IMR-90 (cell line): ENCODE measurements at regions not wholly inside any gene's neighbourhood (a gene's known extent, or its start where the extent isn't known, plus 50 kb on each side); places are given as distances from the start of the nearest gene placed in this dataset.

Experiments used
- ATAC-seq: fragments of 200-7000 bp; cut with Tn5 transposase; 2 replicates; pipeline ENCODE4 v1.9.1; 2020; ENCODE audit warnings: low read depth, mild to moderate bottlenecking, moderate library complexity
- BruUV-seq: library from RNA; stranded (reverse); fragments of 400-500 nt; replicated peaks from 2 replicates; lab custom pipeline; 2021; lab: Mats Ljungman, UMichigan
- CTCF ChIA-PET: fragments of 300-600 bp; formaldehyde crosslinking; extraction: SDS; loops from one replicate; lab custom pipeline; 2021; ENCODE audit warnings: antibody characterized with exemption; lab: Yijun Ruan, JAX
- POLR2A ChIA-PET: fragments of 300-600 bp; sonication (Branson Sonifier 250); formaldehyde crosslinking; loops from one replicate; lab custom pipeline; 2022; ENCODE audit warnings: antibody characterized with exemption; ENCODE audit not compliant: unreplicated experiment; lab: Charles Lee
- DNase-seq: peaks from one replicate; pipeline ENCODE4 v3.0.0; 2013
- H2AFZ ChIP-seq: replicated peaks from 2 replicates; pipeline ENCODE3; 2013; ENCODE audit warnings: low read length, mild to moderate bottlenecking; ENCODE audit not compliant: poor library complexity
- H2AK5ac ChIP-seq: 2 replicates; pipeline ENCODE4 v1.6.1; 2013; ENCODE audit warnings: low read depth, low read length, inconsistent platforms
- H2AK9ac ChIP-seq: replicated peaks from 2 replicates; pipeline ENCODE3; 2013; ENCODE audit warnings: mild to moderate bottlenecking, low read depth, low read length, moderate library complexity; ENCODE audit not compliant: poor library complexity
- H2BK120ac ChIP-seq: 2 replicates; pipeline ENCODE4 v1.6.1; 2013; ENCODE audit warnings: low read depth, low read length, inconsistent platforms
- H2BK15ac ChIP-seq: 3 replicates; pipeline ENCODE4 v1.6.1; 2013; ENCODE audit warnings: low read depth, low read length, inconsistent platforms
- H2BK20ac ChIP-seq: 2 replicates; pipeline ENCODE4 v1.6.1; 2013; ENCODE audit warnings: low read depth, mild to moderate bottlenecking, inconsistent platforms, low read length, moderate library complexity
- H2BK5ac ChIP-seq: 2 replicates; pipeline ENCODE4 v1.6.1; 2013; ENCODE audit warnings: mild to moderate bottlenecking, low read depth, low read length, inconsistent platforms; ENCODE audit not compliant: poor library complexity, severe bottlenecking
- H3K14ac ChIP-seq: replicated peaks from 2 replicates; pipeline ENCODE4 v1.6.1; 2013; ENCODE audit warnings: low read depth, low read length, inconsistent platforms
- H3K18ac ChIP-seq: 2 replicates; pipeline ENCODE4 v1.6.1; 2013; ENCODE audit warnings: low read depth, low read length, control low read depth
- H3K23ac ChIP-seq: 2 replicates; pipeline ENCODE4 v1.6.1; 2013; ENCODE audit warnings: low read depth, low read length, inconsistent platforms
- H3K27ac ChIP-seq: 2 replicates; pipeline ENCODE4 v1.5.1; 2013; ENCODE audit warnings: mild to moderate bottlenecking, control low read depth, low read length; ENCODE audit not compliant: insufficient read depth
- H3K27me3 ChIP-seq: 2 replicates; pipeline ENCODE4 v1.6.1; 2013; ENCODE audit warnings: low read length; ENCODE audit not compliant: control insufficient read depth, insufficient read depth
- H3K36me3 ChIP-seq: 2 replicates; pipeline ENCODE4 v1.6.1; 2013; ENCODE audit warnings: low read length, mixed read lengths; ENCODE audit not compliant: control insufficient read depth, insufficient read depth
- H3K4ac ChIP-seq: 2 replicates; pipeline ENCODE4 v1.6.1; 2013; ENCODE audit warnings: low read depth, low read length, inconsistent platforms
- H3K4me1 ChIP-seq: 2 replicates; pipeline ENCODE4 v1.6.1; 2013; ENCODE audit warnings: low read length, mixed read lengths; ENCODE audit not compliant: control insufficient read depth, insufficient read depth
- H3K4me2 ChIP-seq: 2 replicates; pipeline ENCODE4 v1.6.1; 2013; ENCODE audit warnings: low read depth, mild to moderate bottlenecking, control low read depth, low read length, moderate library complexity
- H3K4me3 ChIP-seq: 2 replicates; pipeline ENCODE4 v1.5.1; 2013; ENCODE audit warnings: low read depth, mild to moderate bottlenecking, control low read depth, low read length, moderate library complexity; ENCODE audit not compliant: insufficient read depth
- H3K56ac ChIP-seq: 2 replicates; pipeline ENCODE4 v1.6.1; 2013; ENCODE audit warnings: low read length, inconsistent platforms; ENCODE audit not compliant: insufficient read depth; ENCODE audit errors: extremely low read depth
- H3K79me1 ChIP-seq, 2 experiments: 2 replicates each; pipeline ENCODE4 v1.6.1; 2013; ENCODE audit warnings: low read length in 2 of 2, inconsistent platforms in 1 of 2, low read depth in 1 of 2
- H3K9ac ChIP-seq: 2 replicates; pipeline ENCODE4 v1.6.1; 2013; ENCODE audit warnings: low read depth, low read length, control low read depth
- H3K9me1 ChIP-seq: 2 replicates; pipeline ENCODE4 v1.6.1; 2013; ENCODE audit warnings: low read length, inconsistent platforms; ENCODE audit not compliant: insufficient read depth
- H3K9me3 ChIP-seq: 2 replicates; pipeline ENCODE4 v1.6.1; 2013; ENCODE audit warnings: low read length; ENCODE audit not compliant: control insufficient read depth, insufficient read depth
- H4K20me1 ChIP-seq: 2 replicates; pipeline ENCODE4 v1.6.1; 2013; ENCODE audit warnings: low read length, inconsistent platforms; ENCODE audit not compliant: insufficient read depth
- H4K5ac ChIP-seq: 2 replicates; pipeline ENCODE4 v1.6.1; 2013; ENCODE audit warnings: mild to moderate bottlenecking, low read depth, low read length, control low read depth
- H4K8ac ChIP-seq, 2 experiments: 2 replicates each; pipeline ENCODE4 v1.6.1; 2013; ENCODE audit warnings: low read depth in 2 of 2, low read length in 2 of 2, control low read depth in 1 of 2, inconsistent platforms in 1 of 2
- H4K91ac ChIP-seq: 2 replicates; pipeline ENCODE4 v1.6.1; 2013; ENCODE audit warnings: low read depth, low read length, inconsistent platforms; ENCODE audit not compliant: insufficient read depth
- BHLHE40 ChIP-seq: fragments of 150-350 bp; IDR thresholded peaks from 2 replicates; pipeline ENCODE4 v1.6.1; 2016; ENCODE audit warnings: mild to moderate bottlenecking, low read depth, low read length
- CEBPB ChIP-seq: IDR thresholded peaks from 2 replicates; pipeline ENCODE4 v1.6.1; 2012; ENCODE audit warnings: low read depth, low read length, improper control_type of control experiment
- CHD1 ChIP-seq: IDR thresholded peaks from 2 replicates; pipeline ENCODE4 v1.6.1; 2012; ENCODE audit warnings: low read depth, low read length, improper control_type of control experiment
- CTCF ChIP-seq: conservative IDR thresholded peaks from 2 replicates; pipeline ENCODE4 v1.5.1; 2012; ENCODE audit warnings: mild to moderate bottlenecking, low read depth, low read length, improper control_type of control experiment
- ELK1 ChIP-seq: fragments of 150-350 bp; IDR thresholded peaks from 2 replicates; pipeline ENCODE4 v1.6.1; 2016; ENCODE audit warnings: low read depth, mild to moderate bottlenecking, low read length, moderate library complexity, borderline replicate concordance
- FOS ChIP-seq: fragments of 150-350 bp; IDR thresholded peaks from 2 replicates; pipeline ENCODE4 v1.6.1; 2016; ENCODE audit warnings: low read depth, low read length
- MAFK ChIP-seq: IDR thresholded peaks from 2 replicates; pipeline ENCODE4 v1.6.1; 2012; ENCODE audit warnings: low read depth, low read length, improper control_type of control experiment
- MAZ ChIP-seq: IDR thresholded peaks from 2 replicates; pipeline ENCODE4 v1.6.1; 2012; ENCODE audit warnings: low read depth, mild to moderate bottlenecking, low read length, improper control_type of control experiment, moderate library complexity, borderline replicate concordance
- MXI1 ChIP-seq: IDR thresholded peaks from 2 replicates; pipeline ENCODE4 v1.6.1; 2012; ENCODE audit warnings: low read depth, mild to moderate bottlenecking, low read length, moderate library complexity, borderline replicate concordance
- NFE2L2 ChIP-seq: fragments of 150-350 bp; IDR thresholded peaks from 2 replicates; pipeline ENCODE4 v1.6.1; 2016; ENCODE audit warnings: low read depth, mild to moderate bottlenecking, low read length
- POLR2A ChIP-seq: IDR thresholded peaks from 2 replicates; pipeline ENCODE4 v1.6.1; 2012; ENCODE audit warnings: mild to moderate bottlenecking, low read depth, low read length
- RAD21 ChIP-seq: IDR thresholded peaks from 2 replicates; pipeline ENCODE4 v1.6.1; 2012; ENCODE audit warnings: low read length, improper control_type of control experiment
- RCOR1 ChIP-seq: IDR thresholded peaks from 2 replicates; pipeline ENCODE4 v1.6.1; 2012; ENCODE audit warnings: mild to moderate bottlenecking, low read length, improper control_type of control experiment; ENCODE audit not compliant: insufficient replicate concordance
- RFX5 ChIP-seq: IDR thresholded peaks from 2 replicates; pipeline ENCODE4 v1.8.0; 2012; ENCODE audit warnings: low read depth, mild to moderate bottlenecking, low read length, moderate library complexity
- SMC3 ChIP-seq: fragments of 150-350 bp; IDR thresholded peaks from 2 replicates; pipeline ENCODE4 v1.6.1; 2016; ENCODE audit warnings: low read depth, mild to moderate bottlenecking, antibody characterized with exemption, low read length, moderate library complexity
- USF2 ChIP-seq: fragments of 150-350 bp; IDR thresholded peaks from 2 replicates; pipeline ENCODE4 v1.6.1; 2017; ENCODE audit warnings: mild to moderate bottlenecking, antibody characterized with exemption, low read length, low read depth
- dilution Hi-C: fragments of 300-500 bp; cut with HindIII; formaldehyde crosslinking; loops from one replicate; pipeline ENCODE4 v1.14.3; 2018; ENCODE audit warnings: low sequenced_read_pairs; ENCODE audit not compliant: unreplicated experiment
- in situ Hi-C: fragments of 300-500 bp; cut with MboI; formaldehyde crosslinking; loops from 3 replicates; pipeline ENCODE4 v1.14.3; 2019; ENCODE audit warnings: low sequenced_read_pairs, inconsistent platforms, mixed read lengths
- intact Hi-C: fragments of 100-400 bp; cut with micrococcal nuclease; formaldehyde crosslinking; loops from 2 replicates; pipeline ENCODE4 v1.10.0; 2022

GRCh38 chr6:139612135-139612465 is 237.7 kb upstream of the CITED2 start:
- Histone ChIP-seq H2AFZ (no peak overlapping the region), H2BK15ac (no peak overlapping the region), H3K36me3 (no peaks in the 10 kb centered on the region), H4K91ac (no peak overlapping the region), H3K9me3 (no peaks in the 10 kb centered on the region), H2BK20ac (no peak overlapping the region), H3K9me1 (no peaks in the 10 kb centered on the region), H3K4me3 (no peak overlapping the region), H2BK5ac (no peak overlapping the region), H3K4me2 (no peak overlapping the region), H3K56ac (no peak overlapping the region), H3K27me3 (no peaks in the 10 kb centered on the region), H3K27ac (no peak overlapping the region), H3K18ac (no peak overlapping the region), H4K5ac (no peak overlapping the region), H3K23ac (no peak overlapping the region), H2AK9ac (no peak overlapping the region), H3K14ac (no peak overlapping the region), H2BK120ac (no peak overlapping the region), H3K4me1 (peaks cover 7% of the 10 kb centered on the region), H2AK5ac (no peak overlapping the region), H3K4ac (no peak overlapping the region), H4K20me1 (no peaks in the 10 kb centered on the region), H3K79me1 (no peaks in the 10 kb centered on the region), H3K9ac (no peak overlapping the region), H4K8ac (no peak overlapping the region)
- POLR2A ChIA-PET = no interaction called here
- intact Hi-C loops (no loop called here), in situ Hi-C loops (no loop called here), dilution Hi-C loops (no loop called here)
- CTCF ChIA-PET = no interaction called here
- BruUV-seq = no TSS peak
- no peak for DNase-seq
- no peak for ATAC-seq
- TF ChIP-seq CEBPB = no peak
- no peak for TF ChIP-seq RAD21
- TF ChIP-seq RCOR1 = no peak
- no peak for TF ChIP-seq ELK1
- TF ChIP-seq MXI1 = no peak
- no peak for TF ChIP-seq MAFK
- TF ChIP-seq USF2 = no peak
- TF ChIP-seq NFE2L2 = no peak
- TF ChIP-seq BHLHE40 = no peak
- TF ChIP-seq POLR2A = no peak
- no peak for TF ChIP-seq RFX5
- TF ChIP-seq CTCF = no peak
- TF ChIP-seq MAZ = no peak
- TF ChIP-seq SMC3 = no peak
- TF ChIP-seq FOS = no peak
- no peak for TF ChIP-seq CHD1
